Activated naive CD8-positive, alpha-beta T cell (primary cell): ENCODE measurements at regions not wholly inside any gene's neighbourhood (a gene's known extent, or its start where the extent isn't known, plus 50 kb on each side); places are given as distances from the start of the nearest gene placed in this dataset.

ENCODE experiments used
- H3K27ac Mint-ChIP-seq: one replicate; pipeline ENCODE4 v1.8.0; 2021; ENCODE audit warnings: mixed read lengths
- H3K27me3 Mint-ChIP-seq: one replicate; pipeline ENCODE4 v1.8.0; 2021; ENCODE audit warnings: mixed read lengths
- H3K36me3 Mint-ChIP-seq: one replicate; pipeline ENCODE4 v1.8.0; 2021; ENCODE audit warnings: mixed read lengths
- H3K4me1 Mint-ChIP-seq: one replicate; pipeline ENCODE4 v1.8.0; 2021; ENCODE audit warnings: low read depth, mixed read lengths
- H3K4me3 Mint-ChIP-seq: one replicate; pipeline ENCODE4 v1.8.0; 2021; ENCODE audit warnings: mild to moderate bottlenecking, mixed read lengths
- H3K9me3 Mint-ChIP-seq: one replicate; pipeline ENCODE4 v1.8.0; 2021; ENCODE audit warnings: low read depth, mixed read lengths

DNA sequence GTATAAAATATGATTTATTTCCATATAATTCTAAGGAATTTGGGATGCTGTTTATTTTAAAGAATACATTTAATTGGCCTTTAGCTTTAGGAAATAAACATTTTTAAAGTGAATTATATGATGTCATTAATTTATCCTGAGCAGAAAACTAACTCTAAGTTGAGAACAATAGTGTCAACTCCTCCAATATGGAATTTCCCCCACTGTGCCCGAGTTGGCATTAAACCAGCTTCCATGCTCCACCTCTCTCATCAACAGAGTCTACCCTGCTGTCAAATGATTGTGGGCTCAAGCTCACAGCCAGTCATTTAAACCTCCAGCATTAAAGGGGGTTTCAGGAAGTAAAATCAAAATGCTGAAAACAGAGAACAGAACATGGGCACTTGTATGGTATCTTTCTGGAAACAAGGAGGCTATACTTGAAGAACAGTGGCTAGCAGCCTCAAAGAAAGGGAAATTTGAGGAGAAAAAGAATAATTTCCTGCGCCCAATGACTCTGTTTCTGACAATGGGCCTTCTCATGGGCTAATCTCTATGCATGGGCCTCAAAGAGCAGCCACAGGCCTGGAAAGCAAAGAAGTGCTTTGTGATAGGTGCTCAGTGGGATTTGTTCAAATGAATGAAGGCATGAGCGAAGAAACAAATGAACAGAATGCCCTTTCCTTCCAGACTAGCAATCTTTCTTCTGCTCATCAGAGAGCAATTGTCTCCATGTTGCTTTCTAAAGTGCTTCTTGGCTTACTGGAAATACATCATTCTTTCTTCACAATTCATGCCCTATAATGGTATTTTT lies 252.8 kb downstream of the MTX2 start:
- H3K4me3 Mint-ChIP-seq, result no peak overlapping the region
- peaks cover under 1% of the 10 kb centered on the region for H3K27me3 Mint-ChIP-seq
- H3K27ac Mint-ChIP-seq, result no peak overlapping the region
- H3K36me3 Mint-ChIP-seq, result no peaks in the 10 kb centered on the region
- H3K4me1 Mint-ChIP-seq, result no peaks in the 10 kb centered on the region
- H3K9me3 Mint-ChIP-seq, result no peaks in the 10 kb centered on the region

DNA sequence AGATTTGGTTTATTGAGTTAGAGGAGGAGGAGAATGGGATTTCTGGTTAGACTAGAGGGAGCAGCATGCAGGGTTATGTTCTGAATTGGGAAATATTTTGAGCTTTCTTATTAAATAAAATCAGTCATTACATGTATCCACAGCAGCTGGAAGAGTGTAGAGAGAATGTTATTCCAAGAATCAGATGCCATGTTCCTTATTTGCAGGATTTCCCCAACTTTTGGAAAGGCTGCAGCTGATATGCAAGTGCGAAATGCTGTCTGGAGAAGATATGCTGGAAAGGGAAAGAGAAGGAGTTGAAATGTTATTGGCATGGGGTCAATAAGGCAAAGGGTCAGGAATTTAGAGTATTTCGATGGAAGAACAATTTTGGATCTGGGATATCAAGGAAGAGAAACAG lies 255.8 kb downstream of the MTX2 start:
- H3K4me1 Mint-ChIP-seq, result no peaks in the 10 kb centered on the region
- H3K27me3 Mint-ChIP-seq, result peaks cover 8% of the 10 kb centered on the region
- no peaks in the 10 kb centered on the region for H3K36me3 Mint-ChIP-seq
- H3K9me3 Mint-ChIP-seq, result no peaks in the 10 kb centered on the region
- no peak overlapping the region for H3K4me3 Mint-ChIP-seq
- no peak overlapping the region for H3K27ac Mint-ChIP-seq

DNA sequence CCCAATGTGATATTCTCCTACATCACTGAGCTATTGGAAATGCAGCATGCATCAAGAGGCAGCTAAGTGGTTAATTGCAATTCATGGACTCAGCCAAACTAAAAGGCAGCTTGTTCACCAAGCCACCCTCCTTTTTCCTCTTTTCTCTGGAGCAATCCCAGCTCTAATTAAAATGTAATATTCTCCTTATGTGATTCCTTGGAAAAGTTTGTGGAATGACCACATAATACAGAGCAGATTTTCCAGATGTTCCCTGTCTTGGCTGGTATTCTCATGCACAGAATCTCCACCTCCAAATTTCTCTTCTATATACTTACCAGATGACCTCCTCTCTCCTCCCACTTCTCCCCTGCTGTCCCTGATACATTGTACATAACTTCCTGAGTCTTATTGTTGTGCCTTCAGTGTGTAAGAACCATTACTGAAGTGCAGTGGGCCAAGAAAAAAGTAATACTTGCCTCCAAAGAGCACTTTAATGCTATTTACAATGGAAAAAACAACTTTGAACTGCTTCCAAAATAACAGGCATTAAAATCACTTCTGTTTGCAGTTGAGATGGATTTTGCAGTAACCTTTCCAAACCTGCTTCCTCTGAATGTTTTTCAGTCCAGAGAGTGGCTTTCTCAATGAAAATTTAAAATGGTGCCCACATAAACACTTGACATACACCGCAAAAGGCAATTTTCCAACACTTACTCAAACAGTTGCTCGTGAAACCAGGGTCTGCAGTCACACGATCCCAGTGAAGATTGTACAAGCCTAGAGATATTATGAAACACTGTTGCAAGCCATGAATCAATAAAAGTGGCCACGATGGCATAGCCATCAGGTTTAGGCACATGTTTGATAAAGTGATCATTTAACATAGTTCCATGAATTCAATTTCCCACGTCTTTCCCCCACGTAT lies 258.0 kb downstream of the MTX2 start:
- no peaks in the 10 kb centered on the region for H3K36me3 Mint-ChIP-seq
- no peak overlapping the region for H3K4me3 Mint-ChIP-seq
- no peaks in the 10 kb centered on the region for H3K9me3 Mint-ChIP-seq
- no peak overlapping the region for H3K27ac Mint-ChIP-seq
- H3K27me3 Mint-ChIP-seq, result peaks cover 8% of the 10 kb centered on the region
- no peaks in the 10 kb centered on the region for H3K4me1 Mint-ChIP-seq

DNA sequence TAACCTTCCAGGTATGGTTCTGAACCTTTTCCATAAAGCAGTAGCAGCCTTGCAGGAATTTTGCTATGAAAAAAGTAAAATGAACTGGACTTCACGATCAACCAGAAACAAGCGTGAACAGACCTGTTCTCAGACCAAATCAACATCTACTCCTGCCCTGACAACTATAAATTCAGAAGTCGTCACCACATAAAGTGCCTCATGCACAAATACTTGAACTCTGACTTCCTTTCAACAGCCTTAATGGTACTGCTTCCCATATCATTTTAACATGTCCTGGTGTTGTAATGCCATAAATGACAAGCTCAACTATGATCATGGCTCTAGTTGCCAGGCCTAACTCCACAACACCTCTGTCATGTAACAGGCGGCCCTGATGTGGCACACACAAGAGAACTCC lies 262.4 kb downstream of the MTX2 start:
- no peaks in the 10 kb centered on the region for H3K36me3 Mint-ChIP-seq
- no peaks in the 10 kb centered on the region for H3K9me3 Mint-ChIP-seq
- no peaks in the 10 kb centered on the region for H3K4me1 Mint-ChIP-seq
- H3K27ac Mint-ChIP-seq, result no peak overlapping the region
- peaks cover 16% of the 10 kb centered on the region for H3K27me3 Mint-ChIP-seq
- no peak overlapping the region for H3K4me3 Mint-ChIP-seq

DNA sequence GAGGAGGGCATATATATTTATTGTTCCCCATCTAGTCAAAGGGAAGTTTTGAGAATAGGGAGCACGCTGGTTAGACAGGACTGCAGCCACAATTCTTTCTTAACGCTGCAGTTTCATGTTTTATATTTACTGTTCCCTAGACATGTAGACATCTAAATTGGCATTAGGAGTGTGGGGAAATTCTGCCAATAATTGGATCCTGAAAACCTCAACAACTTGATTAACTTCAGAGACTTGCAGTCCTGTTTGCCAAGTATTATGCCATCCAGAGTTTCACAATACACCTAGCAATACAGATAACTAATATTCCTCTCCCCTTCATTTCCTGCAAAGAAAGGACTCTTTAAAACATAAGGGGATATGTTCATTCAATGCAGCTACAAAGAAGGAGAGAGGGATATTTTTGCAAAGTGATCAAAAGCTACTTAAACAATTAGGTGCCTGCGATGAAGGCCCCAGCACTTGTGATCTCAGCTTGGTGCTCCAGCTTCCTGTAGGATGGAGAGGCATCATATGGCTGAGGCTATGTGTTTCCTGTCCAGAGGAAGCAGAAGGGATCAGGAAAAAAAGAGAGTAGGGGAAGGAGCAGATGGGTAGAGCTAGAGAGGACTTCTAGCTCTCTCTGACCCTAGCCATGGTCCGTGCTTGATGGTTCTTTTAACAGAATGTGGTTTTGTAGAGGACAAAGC lies 264.4 kb downstream of the MTX2 start:
- Mint-ChIP-seq H3K9me3 (no peaks in the 10 kb centered on the region), H3K4me3 (no peak overlapping the region), H3K4me1 (no peaks in the 10 kb centered on the region), H3K27ac (no peak overlapping the region), H3K36me3 (no peaks in the 10 kb centered on the region), H3K27me3 (peaks cover 15% of the 10 kb centered on the region)

DNA sequence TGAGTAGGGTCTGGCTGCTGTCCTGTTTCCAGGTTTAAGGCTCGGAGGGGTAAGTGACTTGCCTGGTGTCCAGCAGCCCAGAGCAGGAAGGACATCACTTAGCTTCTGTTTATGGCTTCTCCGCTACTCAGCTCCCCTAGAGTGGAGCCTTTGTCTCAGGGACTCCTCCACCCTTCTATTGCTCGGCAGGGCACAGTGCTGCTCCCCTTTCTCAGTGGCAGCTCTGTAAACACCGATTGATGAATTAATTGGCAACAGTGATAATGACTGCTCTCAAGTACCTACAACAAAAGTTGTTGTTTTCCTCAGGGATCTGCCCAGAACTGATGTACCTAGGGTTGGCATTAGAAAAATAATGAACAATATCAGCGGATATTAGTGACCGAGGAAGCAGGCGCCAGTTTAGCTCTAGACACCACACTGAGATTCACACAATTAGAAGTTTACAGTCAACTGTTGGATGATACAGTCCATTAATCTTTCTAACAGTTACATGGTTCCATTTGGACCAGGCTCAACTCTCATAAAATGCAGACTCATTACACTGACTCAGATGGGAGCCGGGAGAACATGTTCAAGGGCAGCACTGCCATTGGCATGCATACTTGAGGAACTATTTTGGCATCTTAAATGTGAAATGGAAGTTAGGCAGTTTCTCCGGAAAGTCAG lies 265.7 kb downstream of the MTX2 start:
- Mint-ChIP-seq H3K27ac (no peak overlapping the region), H3K27me3 (peaks cover 9% of the 10 kb centered on the region), H3K9me3 (no peaks in the 10 kb centered on the region), H3K36me3 (no peaks in the 10 kb centered on the region), H3K4me3 (no peak overlapping the region), H3K4me1 (no peaks in the 10 kb centered on the region)

DNA sequence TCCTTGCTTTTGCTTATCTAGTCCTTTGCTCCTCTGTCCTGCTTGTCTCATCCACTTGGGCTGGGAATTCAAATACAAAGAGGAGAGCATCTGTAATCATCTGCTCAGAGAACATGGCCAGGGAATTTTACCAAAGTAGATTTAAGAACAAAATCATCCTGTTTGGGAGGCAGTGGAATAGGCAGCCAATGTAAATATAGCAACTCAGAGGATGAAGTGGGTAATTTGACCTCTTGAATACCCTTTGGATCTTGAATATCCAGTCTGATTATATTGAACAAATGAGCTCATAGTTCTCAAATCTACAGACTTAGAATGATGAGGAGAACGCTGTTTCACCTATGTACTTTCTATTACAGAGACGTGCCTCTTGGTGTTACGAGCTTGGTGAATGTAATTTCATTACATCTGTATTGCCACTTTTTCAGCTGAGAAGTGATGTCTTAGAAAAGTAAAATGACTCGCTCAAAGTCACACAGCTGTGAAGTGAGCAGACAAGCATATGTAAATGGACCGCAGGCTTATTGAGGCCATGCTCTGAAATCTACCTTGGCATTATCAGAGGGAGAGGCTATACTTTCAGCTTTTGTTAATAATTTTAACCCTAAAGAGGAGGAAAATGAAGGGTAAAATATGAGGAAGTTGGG lies 266.3 kb downstream of the MTX2 start:
- peaks cover 9% of the 10 kb centered on the region for H3K27me3 Mint-ChIP-seq
- H3K9me3 Mint-ChIP-seq, result no peaks in the 10 kb centered on the region
- H3K4me1 Mint-ChIP-seq, result no peaks in the 10 kb centered on the region

DNA sequence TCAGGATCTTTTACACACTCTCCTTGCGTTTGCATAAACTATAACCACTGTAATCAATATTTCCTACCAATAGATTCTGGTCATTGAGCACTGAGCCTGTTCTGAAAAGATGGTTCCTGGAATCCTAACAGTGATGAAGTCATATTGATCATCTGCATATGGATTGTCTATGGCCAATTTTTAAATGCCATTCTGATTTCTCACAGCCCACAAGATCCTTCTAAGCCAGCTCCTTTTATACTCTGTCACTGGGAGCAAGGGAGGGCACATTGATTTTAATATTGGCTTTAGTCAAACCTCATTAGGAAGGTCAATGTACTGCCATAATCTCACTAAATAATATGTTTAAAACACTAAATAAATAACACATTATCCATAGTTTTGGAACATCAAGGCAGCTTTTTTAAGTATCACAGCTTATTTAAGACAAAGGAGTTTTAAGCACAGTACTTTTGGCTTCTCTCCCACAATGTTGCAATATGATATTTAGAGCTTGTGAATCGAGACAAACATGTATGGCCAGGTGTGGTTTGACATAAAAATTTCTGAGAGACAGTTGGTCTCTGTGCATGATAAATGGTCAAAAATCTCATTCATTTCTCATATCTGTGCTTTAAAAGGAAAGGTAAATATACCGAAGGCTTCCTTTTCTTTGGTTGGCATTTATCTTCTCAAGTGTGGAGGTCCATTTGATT lies 267.3 kb downstream of the MTX2 start:
- H3K9me3 Mint-ChIP-seq, result no peaks in the 10 kb centered on the region
- H3K27ac Mint-ChIP-seq, result no peak overlapping the region
- no peaks in the 10 kb centered on the region for H3K4me1 Mint-ChIP-seq
- no peak overlapping the region for H3K4me3 Mint-ChIP-seq
- H3K27me3 Mint-ChIP-seq, result peaks cover 9% of the 10 kb centered on the region
- H3K36me3 Mint-ChIP-seq, result no peaks in the 10 kb centered on the region

More for the DNA sequence above, 266.3 kb downstream of the MTX2 start:
- H3K27ac Mint-ChIP-seq, result no peak overlapping the region
- H3K36me3 Mint-ChIP-seq, result no peaks in the 10 kb centered on the region
- no peak overlapping the region for H3K4me3 Mint-ChIP-seq

DNA sequence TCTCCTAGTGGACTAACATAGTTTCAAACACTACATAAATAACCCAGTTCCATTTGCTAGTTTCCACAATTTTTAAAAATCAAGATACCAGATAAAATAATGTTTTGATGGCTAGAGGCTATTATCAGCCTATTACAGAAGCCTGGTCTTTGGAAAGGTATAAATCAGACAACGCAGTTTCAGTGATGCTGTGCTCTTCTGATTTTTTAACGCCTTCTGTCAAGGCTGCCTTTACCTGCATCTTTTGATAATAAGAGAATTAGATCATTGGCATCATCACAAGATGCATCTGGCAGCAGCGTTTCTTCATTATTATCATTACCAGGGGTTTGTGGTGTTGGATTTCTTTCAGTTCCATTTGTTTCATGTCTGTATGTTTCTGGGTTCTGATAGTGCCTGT lies 268.7 kb downstream of the MTX2 start:
- Mint-ChIP-seq H3K4me1 (no peaks in the 10 kb centered on the region), H3K4me3 (no peak overlapping the region), H3K9me3 (no peaks in the 10 kb centered on the region), H3K27ac (no peak overlapping the region), H3K36me3 (no peaks in the 10 kb centered on the region), H3K27me3 (peaks cover 13% of the 10 kb centered on the region)

DNA sequence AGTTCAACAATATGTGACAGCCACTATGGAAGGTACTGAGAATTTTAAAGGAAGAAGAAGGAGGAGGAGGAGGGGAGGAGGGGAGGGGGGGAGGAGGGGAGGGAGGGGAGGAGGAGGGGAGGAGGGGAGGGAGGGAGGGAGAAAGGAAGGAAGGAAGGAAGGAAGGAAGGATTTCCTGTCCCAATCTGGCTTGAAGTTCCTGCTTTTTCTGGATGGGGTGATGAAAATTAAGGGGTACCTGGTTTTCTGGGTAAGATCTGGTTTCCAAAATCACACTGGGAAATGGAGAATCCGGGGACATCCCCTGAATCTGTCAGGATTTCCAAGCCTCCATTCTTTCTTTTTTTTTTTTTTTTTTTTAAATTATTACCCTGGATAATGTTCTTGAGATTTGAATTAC lies 271.8 kb downstream of the MTX2 start:
- Mint-ChIP-seq H3K4me1 (no peaks in the 10 kb centered on the region), H3K36me3 (no peaks in the 10 kb centered on the region), H3K27ac (no peak overlapping the region), H3K4me3 (no peak overlapping the region), H3K27me3 (peaks cover 10% of the 10 kb centered on the region), H3K9me3 (no peaks in the 10 kb centered on the region)

DNA sequence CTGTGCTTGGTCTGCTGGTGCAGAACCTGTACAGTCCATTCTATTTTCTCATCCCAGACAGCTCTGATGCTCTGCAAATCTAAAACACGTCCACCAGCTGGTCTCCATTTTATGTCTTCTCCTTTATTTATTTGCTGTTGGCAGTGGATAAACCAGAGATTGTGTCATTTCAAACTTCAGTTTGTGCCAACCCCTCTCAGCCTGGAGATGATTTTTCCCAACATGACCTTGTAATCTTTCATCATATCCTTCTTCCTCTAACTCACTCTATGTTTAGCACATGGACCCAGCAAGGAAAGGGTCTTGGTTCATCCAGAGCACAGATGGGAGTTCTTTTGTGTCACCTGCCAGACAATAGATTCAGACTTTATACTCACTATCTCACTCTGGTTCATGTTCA lies 273.2 kb downstream of the MTX2 start:
- Mint-ChIP-seq H3K4me1 (no peaks in the 10 kb centered on the region), H3K4me3 (no peak overlapping the region), H3K9me3 (no peaks in the 10 kb centered on the region), H3K27ac (no peak overlapping the region), H3K36me3 (no peaks in the 10 kb centered on the region), H3K27me3 (peaks cover 14% of the 10 kb centered on the region)

DNA sequence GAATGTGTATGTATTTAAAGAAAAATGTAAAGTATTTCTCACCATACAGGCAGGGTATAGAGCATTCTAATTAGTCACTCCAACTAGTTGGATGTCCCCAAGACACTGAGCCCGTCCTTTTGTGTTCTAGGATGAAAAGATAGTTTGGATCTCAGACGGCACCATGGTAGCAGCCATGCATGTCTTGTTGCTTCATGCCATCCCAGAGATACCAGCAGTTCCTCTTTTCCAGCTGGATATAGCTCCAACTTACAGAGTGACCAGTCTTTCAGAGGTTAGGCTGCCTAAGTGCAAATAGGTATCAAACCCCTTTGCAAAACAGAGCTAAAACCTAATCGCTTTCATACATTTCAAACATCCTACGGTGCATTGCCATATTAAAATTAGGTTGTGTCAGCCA lies 275.3 kb downstream of the MTX2 start:
- no peak overlapping the region for H3K27ac Mint-ChIP-seq
- H3K36me3 Mint-ChIP-seq, result no peaks in the 10 kb centered on the region
- peaks cover 18% of the 10 kb centered on the region for H3K27me3 Mint-ChIP-seq
- no peaks in the 10 kb centered on the region for H3K4me1 Mint-ChIP-seq
- H3K4me3 Mint-ChIP-seq, result no peak overlapping the region
- H3K9me3 Mint-ChIP-seq, result no peaks in the 10 kb centered on the region

DNA sequence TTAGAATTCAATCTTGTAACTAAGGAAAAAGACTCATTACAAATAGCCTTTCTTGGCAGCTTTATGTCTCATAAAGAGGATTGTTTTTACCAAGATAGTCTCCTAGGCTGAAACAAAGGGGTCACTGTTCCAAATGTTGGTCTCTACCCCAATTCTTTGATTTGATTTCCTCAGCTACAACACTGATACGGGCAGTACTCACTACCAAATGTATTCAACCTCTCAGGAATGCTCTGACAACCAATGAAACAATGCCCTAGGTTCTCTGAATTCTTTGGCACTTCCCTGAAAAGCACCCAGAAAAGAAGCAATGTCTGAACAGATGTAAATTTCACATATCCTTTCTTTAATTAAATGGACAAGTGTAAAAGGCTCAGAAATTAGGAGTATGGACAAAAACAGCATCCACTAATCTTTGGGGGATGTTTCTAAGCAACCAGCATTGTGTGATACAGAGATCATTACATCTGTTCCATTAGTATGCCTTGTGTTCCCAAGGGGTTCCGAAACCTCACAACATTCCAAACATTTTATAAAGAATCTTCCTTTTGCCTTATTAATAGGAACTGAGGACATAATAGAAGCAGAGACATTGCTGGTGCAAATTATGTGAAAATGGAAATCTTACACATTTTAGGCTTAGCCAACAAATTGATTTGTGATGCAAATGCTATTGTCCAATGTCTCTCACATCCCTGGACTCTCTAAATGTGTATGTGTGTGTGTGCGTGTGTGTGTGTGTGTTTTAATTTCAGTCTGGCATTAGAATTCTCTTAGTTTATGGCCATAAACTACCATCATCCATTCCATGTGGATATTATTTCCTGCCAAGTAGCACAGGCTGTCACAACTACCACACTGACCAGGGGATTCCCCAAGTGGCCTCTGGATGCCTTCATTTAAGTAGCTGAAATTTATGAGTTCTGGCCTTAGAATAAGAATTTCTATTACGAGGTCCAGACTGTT lies 276.0 kb downstream of the MTX2 start:
- no peak overlapping the region for H3K4me3 Mint-ChIP-seq
- no peaks in the 10 kb centered on the region for H3K4me1 Mint-ChIP-seq
- no peaks in the 10 kb centered on the region for H3K9me3 Mint-ChIP-seq
- peaks cover 18% of the 10 kb centered on the region for H3K27me3 Mint-ChIP-seq
- no peaks in the 10 kb centered on the region for H3K36me3 Mint-ChIP-seq
- no peak overlapping the region for H3K27ac Mint-ChIP-seq
